ENCODE measurements at regions not wholly inside any gene's neighbourhood (a gene's known extent, or its start where the extent isn't known, plus 50 kb on each side); places are given as distances from the start of the nearest gene placed in this dataset.

- TF ChIP-seq POLR2AphosphoS5 (IDR thresholded peaks at IDR 0.05) = no peak
- TF ChIP-seq CTCF (IDR thresholded peaks at IDR 0.05) = no peak
Measured at GRCh38 chr5:60101573-60101972, 208.0 kb upstream of the PDE4D start.

Data from transverse colon (tissue), 4 donors.